Endothelial cell of umbilical vein (primary cell): ENCODE measurements at regions not wholly inside any gene's neighbourhood (a gene's known extent, or its start where the extent isn't known, plus 50 kb on each side); places are given as distances from the start of the nearest gene placed in this dataset.

ENCODE experiments used
- BruUV-seq: library from RNA; stranded (reverse); fragments of 400-500 nt; replicated peaks from 2 replicates; lab custom pipeline; 2021; lab: Mats Ljungman, UMichigan
- CTCF ChIA-PET: fragments of 300-600, 350-600 bp; sonication (Branson Sonifier 250); formaldehyde crosslinking; loops from one replicate; lab custom pipeline; 2021; ENCODE audit warnings: antibody characterized with exemption, inconsistent platforms; lab: Charles Lee
- POLR2A ChIA-PET: fragments of 300-600, 350-600 bp; sonication (Branson Sonifier 250); formaldehyde crosslinking; loops from one replicate; lab custom pipeline; 2021; ENCODE audit warnings: antibody characterized with exemption, inconsistent platforms; lab: Charles Lee
- DNase-seq: peaks from one replicate; pipeline ENCODE4 v3.0.0-alpha.2; 2011; ENCODE audit warnings: low read depth, low spot score
- FAIRE-seq: peaks from 2 replicates; lab custom pipeline; 2011; peaks lifted over from hg19 to GRCh38; lab: Jason Lieb, UNC
- H2AFZ ChIP-seq: 2 replicates; pipeline ENCODE4 v1.6.0; 2012; ENCODE audit warnings: low read depth, low read length, control low read depth, inconsistent platforms
- H3K27ac ChIP-seq: 2 replicates; pipeline ENCODE4 v1.5.1; 2011; ENCODE audit warnings: low read depth, mild to moderate bottlenecking, control low read depth, low read length, moderate library complexity; ENCODE audit not compliant: insufficient read depth
- H3K27me3 ChIP-seq, 2 experiments: 2 replicates each; pipeline versions ENCODE4 v1.6.0 to v1.6.1; 2011; ENCODE audit warnings: low read length in 2 of 2, mixed read lengths in 1 of 2; ENCODE audit not compliant: control insufficient read depth in 2 of 2, insufficient read depth in 2 of 2
- H3K36me3 ChIP-seq, 2 experiments: 2 replicates in 1 of 2; 3 replicates in 1 of 2; pipeline ENCODE4 v1.5.1; 2011; ENCODE audit warnings: low read length in 2 of 2, mild to moderate bottlenecking in 1 of 2, moderate library complexity in 1 of 2; ENCODE audit not compliant: control insufficient read depth in 2 of 2, insufficient read depth in 2 of 2; ENCODE audit errors: extremely low read depth in 1 of 2
- H3K4me1 ChIP-seq: 3 replicates; pipeline ENCODE4 v1.5.1; 2011; ENCODE audit warnings: mild to moderate bottlenecking, low read length; ENCODE audit not compliant: control insufficient read depth, insufficient read depth; ENCODE audit errors: extremely low read depth
- H3K4me2 ChIP-seq: 2 replicates; pipeline ENCODE4 v1.6.1; 2011; ENCODE audit warnings: low read length, control low read depth, mixed read lengths; ENCODE audit not compliant: insufficient read depth
- H3K4me3 ChIP-seq, 3 experiments: fragments of 200-600 bp in 1 of 3; sonication (generic), shearing (Covaris generic) in 1 of 3; replicated peaks in 1 of 3; 2 replicates each; pipeline ENCODE4 v1.5.1; 2011 to 2016; ENCODE audit warnings: control low read depth in 3 of 3, low read length in 3 of 3, mild to moderate bottlenecking in 2 of 3, inconsistent platforms in 1 of 3, low read depth in 1 of 3, moderate library complexity in 1 of 3; ENCODE audit not compliant: insufficient read depth in 1 of 3
- H3K79me2 ChIP-seq: 2 replicates; pipeline ENCODE4 v1.6.0; 2012; ENCODE audit warnings: low read length, inconsistent platforms; ENCODE audit not compliant: control insufficient read depth, insufficient read depth
- H3K9ac ChIP-seq: replicated peaks from 2 replicates; pipeline ENCODE3; 2011; ENCODE audit warnings: low read length, control low read depth; ENCODE audit not compliant: insufficient read depth; ENCODE audit errors: extremely low read depth
- H3K9me1 ChIP-seq: replicated peaks from 3 replicates; pipeline ENCODE4 v1.6.0; 2011; ENCODE audit warnings: mild to moderate bottlenecking, low read length; ENCODE audit not compliant: control insufficient read depth, insufficient read depth; ENCODE audit errors: extremely low read depth
- H3K9me3 ChIP-seq: replicated peaks from 2 replicates; pipeline ENCODE4 v1.5.1; 2012; ENCODE audit warnings: low read length, inconsistent platforms; ENCODE audit not compliant: control insufficient read depth, insufficient read depth
- H4K20me1 ChIP-seq: replicated peaks from 2 replicates; pipeline ENCODE3; 2011; ENCODE audit warnings: mild to moderate bottlenecking, low read length; ENCODE audit not compliant: control insufficient read depth, insufficient read depth; ENCODE audit errors: extremely low read depth
- CTCF ChIP-seq, 2 donors: IDR thresholded peaks; 1 replicate in 1 of 2; 2 replicates in 1 of 2; pipeline ENCODE4 v1.5.1; 2011; ENCODE audit warnings: low read length in 2 of 2, mild to moderate bottlenecking in 2 of 2, moderate library complexity in 2 of 2, control low read depth in 1 of 2, inconsistent platforms in 1 of 2, low read depth in 1 of 2; ENCODE audit not compliant: insufficient read depth in 1 of 2; ENCODE audit errors: extremely low read depth in 1 of 2
- EZH2 ChIP-seq: IDR thresholded peaks from 2 replicates; pipeline ENCODE4 v1.6.1; 2012; ENCODE audit warnings: borderline replicate concordance, low read depth, mild to moderate bottlenecking, moderate library complexity, low read length, inconsistent platforms; ENCODE audit not compliant: severe bottlenecking
- FOS ChIP-seq: IDR thresholded peaks from 2 replicates; pipeline ENCODE4 v1.6.1; 2011; ENCODE audit warnings: mild to moderate bottlenecking, low read length, moderate library complexity, borderline replicate concordance; ENCODE audit not compliant: insufficient read depth
- GATA2 ChIP-seq: IDR thresholded peaks from 2 replicates; pipeline ENCODE4 v1.7.0; 2011; ENCODE audit warnings: low read depth, mild to moderate bottlenecking, moderate library complexity, mixed read lengths, low read length; ENCODE audit not compliant: insufficient read length, insufficient read depth
- JUN ChIP-seq: IDR thresholded peaks from 2 replicates; pipeline ENCODE4 v1.6.1; 2011; ENCODE audit warnings: borderline replicate concordance, low read depth; ENCODE audit not compliant: insufficient read length, insufficient read depth
- MAX ChIP-seq: IDR thresholded peaks from 2 replicates; pipeline ENCODE4 v1.6.1; 2011; ENCODE audit not compliant: insufficient read depth, insufficient read length
- MYC ChIP-seq: IDR thresholded peaks from one replicate; pipeline ENCODE4 v1.6.1; 2011; ENCODE audit warnings: mild to moderate bottlenecking, low read depth, low read length
- POLR2A ChIP-seq: IDR thresholded peaks from 2 replicates; pipeline ENCODE4 v1.6.1; 2012; ENCODE audit warnings: low read depth, mild to moderate bottlenecking, control low read depth, low read length
- POLR2AphosphoS5 ChIP-seq: IDR thresholded peaks from 2 replicates; pipeline ENCODE4 v1.6.1; 2012; ENCODE audit warnings: low read depth, mild to moderate bottlenecking, control low read depth, low read length, moderate library complexity; ENCODE audit not compliant: insufficient read depth
- dilution Hi-C: fragments of 300-500 bp; cut with MboI; formaldehyde crosslinking; loops from one replicate; pipeline ENCODE4 v1.15.0; 2019; ENCODE audit warnings: low sequenced_read_pairs; ENCODE audit not compliant: extremely low pct_ligation_motif_present
- intact Hi-C: fragments of 100-400 bp; cut with micrococcal nuclease; formaldehyde crosslinking; loops from one replicate; pipeline ENCODE4 v1.10.0; 2022

GRCh38 chr5:176175101-176175852 is 62.9 kb upstream of the SIMC1 start:
- FAIRE-seq (no peak), DNase-seq (no peak)
- Histone ChIP-seq H3K79me2 (no peaks in the 10 kb centered on the region), H3K9me3 (no peaks in the 10 kb centered on the region), H3K36me3 (no peaks in the 10 kb centered on the region), H3K9me1 (no peaks in the 10 kb centered on the region), H3K9ac (no peak overlapping the region), H3K4me1 (no peaks in the 10 kb centered on the region), H3K27ac (no peak overlapping the region), H3K4me3 (no peak overlapping the region), H4K20me1 (no peaks in the 10 kb centered on the region), H3K4me2 (no peak overlapping the region), H3K27me3 (no peaks in the 10 kb centered on the region), H2AFZ (no peak overlapping the region)
- CTCF ChIA-PET, result no interaction called here
- dilution Hi-C loops (no loop called here), intact Hi-C loops (no loop called here)
- no TSS peak for BruUV-seq
- POLR2A ChIA-PET, result no interaction called here
- no peak for TF ChIP-seq GATA2

- dilution Hi-C loops (no loop called here), intact Hi-C loops (no loop called here)
- no peak overlapping the region for H3K9ac ChIP-seq
- H3K79me2 ChIP-seq, result no peaks in the 10 kb centered on the region
- H3K27me3 ChIP-seq, result no peaks in the 10 kb centered on the region
- H2AFZ ChIP-seq, result no peak overlapping the region
- ChIA-PET CTCF (no interaction called here), POLR2A (no interaction called here)
- no peak overlapping the region for H3K27ac ChIP-seq
- no peaks in the 10 kb centered on the region for H3K9me3 ChIP-seq
- no peaks in the 10 kb centered on the region for H3K9me1 ChIP-seq
- no TSS peak for BruUV-seq
- DNase-seq (no peak), FAIRE-seq (no peak)
- no peaks in the 10 kb centered on the region for H3K4me1 ChIP-seq
- TF ChIP-seq CTCF (IDR thresholded peaks at IDR 0.05; ENCODE audit: extremely low read depth in 1 of 2, insufficient read depth in 1 of 2, low read depth in 1 of 2, low read length in 2 of 2) (no peak), FOS (no peak), POLR2AphosphoS5 (no peak), MAX (no peak), EZH2 (no peak), POLR2A (no peak), JUN (no peak), MYC (no peak), GATA2 (no peak)
- H3K36me3 ChIP-seq, result no peaks in the 10 kb centered on the region
- H4K20me1 ChIP-seq, result no peaks in the 10 kb centered on the region
- no peak overlapping the region for H3K4me2 ChIP-seq
- H3K4me3 ChIP-seq, result no peak overlapping the region
These were observed 62.0 kb upstream of the SIMC1 start for GRCh38 chr5:176176231-176176630.
